CD4-positive, alpha-beta T cell treated with Interleukin-1 beta for 1 hour (primary cell): ENCODE measurements at regions not wholly inside any gene's neighbourhood (a gene's known extent, or its start where the extent isn't known, plus 50 kb on each side); places are given as distances from the start of the nearest gene placed in this dataset.

ENCODE experiments used
- DNase-seq, 2 donors: peaks; one replicate each; pipeline ENCODE4 v3.0.0-alpha.2; 2020 to 2022

DNA sequence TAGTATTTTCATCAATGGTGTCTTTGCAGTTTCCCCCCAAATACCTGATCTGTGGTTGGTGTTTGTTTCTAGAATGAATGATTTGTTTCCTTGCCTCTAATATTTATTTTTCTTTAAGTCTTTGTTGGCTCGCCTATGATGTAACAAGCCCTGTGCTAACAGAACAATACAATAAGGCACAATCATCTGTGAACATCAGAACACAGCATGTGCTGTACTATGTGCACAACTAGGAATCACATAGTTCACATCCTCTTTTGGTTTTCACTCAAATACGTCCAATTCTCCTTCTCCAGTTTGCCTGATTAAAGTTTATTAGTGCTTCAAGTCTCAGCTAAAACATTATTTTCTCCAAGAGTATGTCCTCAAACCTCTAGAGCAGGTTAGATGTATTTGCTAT, 613.1 kb downstream of the EPHA7 start:
- DNase-seq, result no peak

DNA sequence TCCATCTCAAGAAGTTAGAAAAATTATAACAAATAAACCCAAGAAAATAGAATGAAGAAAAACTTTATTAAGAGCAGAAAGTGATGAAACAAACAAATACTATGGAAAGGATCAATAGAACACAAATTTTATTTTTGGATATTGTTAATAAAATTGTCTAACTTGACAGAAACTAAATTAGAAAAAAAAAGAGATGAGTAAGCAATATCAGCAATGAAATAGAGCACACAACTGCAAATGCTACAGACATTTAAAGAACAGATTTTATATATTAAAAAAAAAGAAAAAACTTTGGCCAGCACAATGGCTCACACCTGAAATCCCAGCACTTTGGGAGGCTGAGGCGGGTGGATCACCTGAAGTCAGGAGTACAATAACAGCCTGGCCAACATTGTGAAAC, 628.0 kb downstream of the EPHA7 start:
- DNase-seq, result no peak

DNA sequence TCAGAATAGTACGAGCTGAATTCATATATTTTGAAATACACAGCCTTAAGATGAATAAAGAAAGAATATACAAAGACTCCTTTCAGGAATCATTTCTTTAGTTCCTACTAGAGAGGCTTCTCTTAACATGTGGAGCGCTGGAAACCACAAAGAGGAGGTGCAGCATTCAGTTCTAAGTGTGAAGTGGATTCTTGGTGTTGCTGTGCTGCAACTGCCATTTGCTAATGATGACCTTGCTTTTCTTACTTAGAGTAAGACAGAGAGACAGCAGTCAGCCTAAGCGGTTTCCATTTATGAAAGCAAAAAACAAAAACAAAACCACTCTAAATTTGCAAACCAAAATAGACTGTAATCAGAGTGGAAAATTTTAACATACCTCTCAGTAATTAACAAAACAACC, 629.0 kb downstream of the EPHA7 start:
- no peak for DNase-seq

DNA sequence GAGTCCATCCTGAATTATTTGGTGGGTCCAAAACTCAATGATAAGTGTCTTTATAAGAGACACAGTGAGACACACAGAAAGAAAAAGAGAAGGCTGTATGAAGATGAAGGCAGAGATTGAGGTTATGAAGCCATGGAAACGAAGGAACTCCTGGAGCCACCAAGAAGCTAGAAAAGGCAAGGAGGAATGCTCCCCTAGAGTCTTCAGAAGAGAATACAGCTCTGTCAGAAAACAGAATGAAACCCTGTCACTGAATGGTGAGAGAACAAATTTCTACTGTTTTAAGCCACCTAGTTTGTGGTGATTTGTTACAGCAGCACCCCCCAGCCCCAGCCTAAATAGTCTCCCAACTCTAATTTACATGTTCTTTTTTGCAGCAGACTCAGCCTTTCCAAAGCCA, 635.1 kb downstream of the EPHA7 start:
- DNase-seq, result no peak

DNA sequence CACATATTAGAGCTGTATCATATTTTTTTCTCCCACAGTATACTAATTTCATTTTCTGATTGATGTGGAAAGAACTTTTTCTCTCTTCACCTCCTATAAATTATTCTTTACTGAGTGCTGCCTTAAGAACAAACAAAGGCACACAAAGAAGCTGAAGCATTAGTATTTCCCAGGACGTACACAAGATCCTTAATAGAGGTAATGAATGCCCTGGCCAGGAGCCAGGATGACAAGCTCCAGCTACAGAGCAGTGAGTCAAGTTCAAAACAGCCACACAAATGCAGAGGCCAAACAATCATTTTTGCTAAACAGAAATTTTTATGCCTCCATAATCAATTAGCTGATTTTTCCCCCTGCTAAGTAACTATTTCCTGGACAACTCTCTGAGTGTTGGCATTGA, 639.6 kb downstream of the EPHA7 start:
- DNase-seq, result no peak

DNA sequence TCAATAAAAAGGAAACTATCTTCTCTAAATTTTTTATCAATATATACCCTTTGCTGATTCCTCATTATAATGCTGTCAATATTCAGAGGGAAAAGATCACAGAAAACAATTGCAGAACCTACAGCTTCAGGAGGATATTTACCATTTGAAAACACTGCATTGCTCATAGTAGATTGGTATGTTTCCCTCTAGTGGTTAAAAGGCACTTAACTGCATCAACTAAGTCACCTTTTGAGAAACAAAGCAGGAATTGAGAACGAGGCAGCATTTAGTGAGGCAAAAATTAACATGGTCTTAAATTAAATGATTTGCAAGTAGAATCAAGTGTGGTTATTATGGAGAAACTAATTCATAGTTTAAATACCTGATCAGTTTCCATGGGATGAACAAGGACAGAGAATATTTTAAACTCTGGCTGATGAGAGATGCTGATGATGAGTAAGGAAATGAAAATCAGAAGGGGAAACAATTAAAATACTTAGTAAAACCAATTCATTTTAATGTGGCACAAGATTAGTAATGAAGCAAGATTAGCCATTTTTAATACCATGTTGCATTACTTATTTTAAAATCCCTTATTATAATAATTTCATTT, 642.1 kb downstream of the EPHA7 start:
- no peak for DNase-seq

DNA sequence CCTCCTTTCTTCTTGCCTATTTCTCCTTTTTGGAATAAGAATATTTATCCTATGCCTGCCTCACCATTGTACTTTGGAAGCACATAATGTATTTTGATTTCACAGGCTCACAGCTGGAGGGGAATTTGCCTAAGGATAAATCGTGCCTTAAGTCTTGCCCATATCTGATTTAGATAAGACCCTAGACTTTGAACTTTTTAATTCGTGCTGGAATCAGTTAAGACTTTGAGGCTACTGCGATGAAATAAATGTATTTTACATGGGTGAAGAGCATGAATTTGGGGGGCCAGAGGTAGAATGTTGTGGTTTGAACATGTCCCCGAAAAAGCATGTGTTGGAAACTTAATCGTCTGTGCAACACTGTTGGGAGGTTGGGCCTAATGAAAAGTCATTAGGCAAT, 648.8 kb downstream of the EPHA7 start:
- DNase-seq, result no peak

DNA sequence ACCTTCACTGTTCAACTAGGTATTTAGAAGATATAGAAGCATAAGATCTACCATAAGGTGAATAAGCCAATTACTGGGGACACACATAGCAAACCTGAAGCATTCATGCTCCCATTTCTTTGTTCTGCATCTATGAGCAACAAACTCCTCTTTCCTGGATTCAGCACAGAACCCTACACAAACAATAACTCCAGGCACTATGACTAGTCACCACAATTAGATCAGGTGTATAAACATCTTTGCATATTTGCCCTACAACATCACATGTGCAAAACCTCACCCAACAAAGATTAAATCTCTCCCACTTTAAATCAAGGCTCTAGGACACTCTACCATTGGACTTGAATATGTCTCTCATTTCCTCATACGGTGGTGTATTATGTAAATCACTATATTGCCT, 652.3 kb downstream of the EPHA7 start:
- no peak for DNase-seq

DNA sequence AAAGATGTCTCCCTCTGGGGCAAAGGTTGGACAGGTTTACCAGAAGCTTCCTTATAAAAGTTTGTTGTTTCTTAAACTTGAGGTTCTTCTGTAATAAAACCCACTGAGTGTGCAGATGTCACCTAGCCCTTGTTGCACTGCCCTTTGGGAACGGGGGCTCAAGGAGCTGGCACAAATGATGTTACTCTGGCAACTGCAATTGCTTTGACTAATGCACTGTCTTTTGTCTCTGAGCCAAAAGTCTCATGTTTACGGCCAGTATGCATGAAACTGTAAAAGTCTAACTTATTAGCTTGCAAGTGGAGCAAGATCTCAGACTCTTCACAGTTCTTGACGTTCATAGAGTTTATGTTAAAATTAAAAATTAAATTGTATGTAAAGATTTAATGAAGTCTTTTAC, 655.7 kb downstream of the EPHA7 start:
- DNase-seq, result no peak

DNA sequence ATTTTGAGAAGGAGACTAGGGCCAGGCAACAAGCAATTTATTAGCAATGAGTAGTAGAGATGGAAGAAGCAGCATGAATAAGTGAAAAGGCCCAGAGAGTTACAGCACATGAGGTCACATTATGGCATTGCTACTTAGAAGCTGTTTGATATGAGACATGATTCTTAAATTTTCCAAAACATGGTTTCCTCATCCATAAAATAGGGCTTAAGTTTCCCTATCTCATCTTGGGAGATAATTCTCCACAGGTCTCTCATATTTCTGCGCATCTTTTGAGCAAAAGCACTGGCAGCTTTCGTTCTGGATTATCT, 656.1 kb downstream of the EPHA7 start:
- DNase-seq, result no peak

DNA sequence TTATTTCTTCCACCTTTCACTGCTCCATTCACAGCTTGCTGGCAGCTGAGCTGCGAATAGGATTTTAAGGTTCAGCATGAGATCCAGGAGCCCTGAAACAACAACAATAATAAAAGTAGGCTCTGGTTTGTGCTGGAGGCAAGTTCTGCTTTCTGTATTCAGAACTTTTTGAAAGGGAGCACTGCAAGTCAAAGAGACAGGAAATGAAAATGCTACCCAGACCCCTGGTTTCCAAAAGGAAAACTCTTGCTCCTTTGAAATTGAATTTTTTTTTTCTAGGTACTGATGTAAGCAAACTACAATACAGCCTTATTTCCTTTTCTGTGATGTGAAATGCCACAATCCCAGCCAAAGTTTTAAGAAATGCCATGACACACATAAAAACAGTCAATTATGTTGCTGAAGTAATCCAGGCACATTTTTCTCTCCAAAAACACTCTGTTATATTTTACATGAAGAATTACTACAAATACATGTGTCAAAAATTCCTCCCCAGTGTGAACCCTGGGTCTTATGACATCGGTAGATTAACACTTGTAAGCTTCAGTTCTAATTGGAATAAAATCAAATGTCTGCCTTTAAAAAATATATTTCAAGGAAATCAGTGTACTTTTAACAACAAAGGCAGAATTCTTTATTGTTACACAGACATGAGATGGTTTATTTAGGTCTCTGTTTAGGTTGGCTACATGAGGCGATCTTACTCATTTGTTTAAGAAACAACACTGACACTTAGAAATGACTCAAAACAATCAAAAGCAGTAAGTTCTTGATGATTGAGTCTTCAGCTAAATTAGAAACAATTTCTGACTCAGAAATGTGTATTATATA, 656.7 kb downstream of the EPHA7 start:
- no peak for DNase-seq

DNA sequence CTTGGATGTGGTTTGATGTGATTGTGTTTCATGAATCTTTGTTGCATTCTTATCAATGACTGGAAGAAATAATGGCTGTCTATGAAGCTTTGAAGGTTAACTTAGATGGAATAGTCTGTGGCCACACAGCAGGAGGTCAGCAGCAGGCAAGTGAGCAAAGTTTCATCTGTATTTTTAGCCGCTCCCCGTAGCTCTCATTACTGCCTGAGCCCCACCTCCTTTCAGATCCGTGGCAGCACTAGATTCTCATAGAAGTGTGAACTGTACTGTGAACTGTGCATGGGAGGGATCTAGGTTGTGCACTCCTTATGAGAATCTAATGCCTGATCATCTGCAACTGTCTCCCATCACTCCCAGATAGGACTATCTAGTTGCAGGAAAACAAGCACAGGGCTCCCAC, 660.2 kb downstream of the EPHA7 start:
- DNase-seq, result no peak

DNA sequence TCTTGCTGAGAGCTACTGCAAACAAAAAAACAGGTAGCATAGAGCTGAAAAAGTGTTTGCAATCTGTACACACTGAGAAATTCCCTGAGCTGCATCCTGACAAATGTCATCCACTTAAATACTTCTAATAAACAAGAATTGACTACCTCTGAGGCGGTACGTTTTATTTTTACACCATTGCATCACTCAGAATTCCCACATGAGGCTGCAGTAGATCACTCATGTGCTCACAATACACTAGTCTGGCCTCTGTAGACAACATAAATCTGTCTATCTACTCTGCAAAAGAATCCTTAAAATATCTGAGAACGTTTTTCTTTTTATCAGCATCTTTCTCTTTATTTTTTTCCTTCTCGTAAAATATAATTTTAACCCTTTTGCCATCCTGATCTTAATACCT, 661.4 kb downstream of the EPHA7 start:
- DNase-seq, result no peak

DNA sequence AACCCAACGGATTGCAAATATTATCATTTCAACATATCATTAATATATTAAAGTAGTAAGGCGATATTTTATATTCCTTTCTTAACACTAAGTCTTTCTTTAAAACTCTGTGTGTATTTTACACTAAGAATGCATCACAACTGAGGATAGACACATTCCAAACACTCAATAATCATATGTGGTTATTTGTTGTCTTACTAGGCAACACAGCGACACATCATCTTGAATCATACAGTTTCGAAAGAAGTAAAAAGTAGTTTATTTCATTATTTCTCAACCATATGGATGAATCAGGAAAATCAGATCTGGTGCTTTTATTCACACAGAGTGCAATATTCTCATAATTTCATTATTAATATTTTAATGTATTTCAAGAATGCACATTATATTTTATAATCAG, 662.4 kb downstream of the EPHA7 start:
- no peak for DNase-seq

DNA sequence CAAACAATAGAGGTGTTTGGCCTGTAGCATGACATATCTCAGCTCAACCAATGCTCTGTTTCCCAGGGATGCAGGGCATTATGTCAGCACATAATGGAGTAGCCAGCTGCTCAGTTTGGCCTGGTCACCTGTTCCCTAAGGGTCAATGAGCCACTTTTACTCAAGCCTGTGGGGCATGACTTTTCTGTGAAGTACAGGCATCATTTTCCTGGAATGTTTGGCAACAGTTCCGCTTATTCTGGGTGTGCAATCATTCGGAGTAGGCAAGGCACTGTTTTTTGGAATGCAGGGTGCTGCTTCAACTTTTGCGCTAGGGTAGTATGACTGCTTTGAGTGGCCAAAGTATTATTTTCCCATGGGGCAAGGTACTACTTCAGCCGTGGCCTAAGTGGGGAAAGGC, 665.4 kb downstream of the EPHA7 start:
- no peak for DNase-seq

DNA sequence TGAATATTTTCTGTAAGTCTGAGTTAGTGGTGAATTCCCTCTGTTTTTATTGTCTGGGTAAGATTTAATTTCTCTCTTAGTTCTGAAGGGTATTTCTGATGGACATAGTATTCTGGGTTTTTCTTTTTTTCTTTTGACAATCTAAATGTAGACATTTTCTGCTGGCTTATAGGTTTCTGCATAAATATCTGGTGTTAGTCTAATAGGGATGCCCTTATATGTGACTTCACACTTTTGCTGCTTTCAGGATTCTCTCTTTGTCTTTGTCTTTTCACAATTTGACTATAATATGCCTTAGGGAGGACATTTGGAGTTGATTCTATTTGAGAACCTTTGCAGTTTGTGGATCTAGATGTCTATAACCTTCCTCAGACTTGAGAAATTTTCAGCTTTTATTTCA, 667.2 kb downstream of the EPHA7 start:
- DNase-seq, result no peak

DNA sequence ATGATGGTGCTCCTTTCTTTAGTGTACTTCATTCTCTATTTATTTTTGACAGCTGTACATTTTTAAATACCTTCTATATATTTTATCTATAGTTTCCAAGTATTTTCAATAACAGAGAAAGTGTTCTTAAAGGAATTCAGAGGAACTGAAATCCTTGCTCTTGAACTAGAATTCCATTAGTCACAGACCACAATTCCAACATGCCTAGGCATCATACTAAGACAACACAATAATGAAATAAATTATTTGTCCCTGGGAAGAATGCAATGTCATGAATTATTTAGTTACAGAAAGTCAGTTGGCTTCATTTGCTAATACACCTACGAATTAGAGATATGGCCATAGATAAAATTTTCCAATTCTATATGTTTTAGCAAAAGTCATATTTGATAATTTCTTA, 671.2 kb downstream of the EPHA7 start:
- no peak for DNase-seq

DNA sequence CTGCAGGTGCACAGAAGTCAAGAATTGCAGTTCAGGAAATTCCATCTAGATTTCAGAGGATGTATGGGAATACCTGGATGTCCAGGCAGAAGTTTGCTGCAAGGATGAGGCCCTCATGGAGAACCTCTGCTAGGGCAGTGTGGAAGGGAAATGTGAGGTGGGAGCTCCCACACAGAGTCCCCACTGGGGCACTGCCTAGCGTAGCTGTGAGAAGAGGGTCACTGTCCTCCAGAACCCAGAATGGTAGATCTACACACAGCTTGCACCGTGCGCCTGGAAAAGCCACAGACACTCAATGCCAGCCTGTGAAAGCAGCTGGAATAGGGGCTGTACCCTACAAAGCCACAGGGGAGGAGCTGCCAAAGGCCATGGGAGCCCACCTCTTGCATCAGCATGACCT, 681.4 kb downstream of the EPHA7 start:
- no peak for DNase-seq

DNA sequence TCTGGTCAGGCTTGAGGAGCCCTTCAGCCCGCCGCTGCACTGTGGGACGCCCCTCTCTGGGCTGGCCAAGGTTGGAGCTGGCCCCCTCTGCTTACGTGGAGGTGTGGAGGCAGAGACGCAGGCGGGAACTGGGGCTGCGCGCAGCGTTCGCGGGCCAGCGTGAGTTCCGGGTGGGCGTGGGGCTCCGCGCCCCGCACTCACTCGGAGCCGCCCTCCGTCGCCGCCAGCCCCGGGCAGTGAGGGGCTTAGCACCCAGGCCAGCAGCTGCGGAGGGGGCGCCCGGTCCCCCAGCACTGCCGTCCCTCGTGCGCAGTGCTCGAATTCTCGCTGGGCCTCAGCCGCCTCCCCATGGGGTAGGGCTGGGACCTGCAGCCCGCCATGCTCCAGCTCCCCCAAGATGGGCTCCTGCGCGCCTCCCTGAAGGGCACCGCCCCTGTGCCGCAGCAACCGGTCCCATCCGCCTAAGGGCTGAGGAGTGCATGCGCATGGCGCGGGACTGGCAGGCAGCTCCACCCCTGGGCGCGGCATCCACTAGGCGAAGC, 695.9 kb downstream of the EPHA7 start:
- no peak for DNase-seq

DNA sequence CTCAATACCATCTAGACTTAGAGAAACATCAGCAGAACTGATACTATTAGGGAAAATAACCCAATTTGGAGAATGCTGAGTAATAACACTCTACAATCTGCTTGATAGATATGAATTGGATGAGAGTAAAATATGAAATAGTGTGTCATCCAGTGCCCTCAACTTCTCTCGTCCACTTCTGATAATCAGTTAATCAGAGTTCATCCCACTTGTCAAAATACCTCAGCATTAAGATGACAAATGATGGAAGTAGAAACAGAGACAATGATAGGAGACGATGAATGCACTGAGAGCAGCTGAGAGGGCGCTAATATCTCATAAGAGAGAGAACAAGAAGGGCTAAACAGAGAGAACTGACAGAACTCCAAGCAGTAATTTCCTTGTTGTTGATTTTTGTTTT, 699.6 kb downstream of the EPHA7 start:
- no peak for DNase-seq

DNA sequence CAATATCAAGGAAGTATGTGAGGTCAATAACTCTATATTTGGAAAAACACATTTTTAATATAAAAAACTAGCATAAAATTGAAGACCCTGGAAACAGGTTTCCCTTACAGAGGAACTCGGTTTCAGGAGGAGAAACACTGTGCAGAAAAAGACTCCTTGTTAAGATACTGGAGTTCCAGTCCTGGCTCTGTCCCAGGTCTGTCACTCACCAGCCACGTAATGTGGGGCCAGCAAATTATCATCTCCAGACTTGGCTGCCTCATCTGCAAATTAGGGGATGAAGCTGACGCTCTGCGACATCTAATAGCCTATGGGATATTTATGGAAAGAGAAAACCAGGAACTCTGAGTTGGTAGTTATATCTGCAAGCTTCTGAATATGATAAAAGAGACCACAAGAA, 702.7 kb downstream of the EPHA7 start:
- DNase-seq, result no peak

DNA sequence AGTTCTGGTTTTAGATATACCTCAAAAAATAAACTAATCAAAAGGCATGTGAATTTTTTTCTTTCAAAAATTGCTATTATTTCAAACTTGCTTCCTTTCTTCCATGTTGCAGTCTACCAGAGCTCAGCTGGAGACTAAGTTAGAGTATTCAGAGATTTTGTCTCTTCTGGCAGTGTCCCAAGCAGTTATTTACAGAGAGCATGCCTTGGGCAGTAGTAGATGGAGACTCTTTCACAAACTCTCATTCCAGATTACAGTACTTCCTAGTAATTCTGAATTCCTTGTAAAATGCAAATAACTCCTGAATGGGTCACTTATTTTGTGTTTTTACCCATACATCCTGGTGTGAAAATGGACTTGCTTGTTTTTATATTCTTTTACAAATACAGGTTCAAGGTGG, 703.4 kb downstream of the EPHA7 start:
- DNase-seq, result no peak

DNA sequence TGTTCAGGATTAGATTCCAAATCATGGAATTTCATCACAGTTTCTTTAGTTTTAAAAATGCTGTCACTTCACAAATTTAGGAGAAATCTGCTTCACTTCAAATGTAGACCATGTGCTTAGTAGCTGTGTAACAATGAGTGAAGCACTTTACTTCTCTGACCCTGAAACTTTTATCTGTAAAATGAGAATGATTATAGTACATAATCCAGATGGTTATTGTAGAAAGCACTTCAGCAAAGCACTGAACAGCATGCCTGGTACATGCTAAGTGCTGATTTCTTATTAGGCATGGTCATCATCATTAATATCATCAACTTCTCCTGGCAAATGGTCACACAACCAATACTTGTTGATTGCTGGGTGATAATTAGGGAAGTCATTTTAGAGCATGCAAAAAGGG, 705.0 kb downstream of the EPHA7 start:
- DNase-seq, result no peak

DNA sequence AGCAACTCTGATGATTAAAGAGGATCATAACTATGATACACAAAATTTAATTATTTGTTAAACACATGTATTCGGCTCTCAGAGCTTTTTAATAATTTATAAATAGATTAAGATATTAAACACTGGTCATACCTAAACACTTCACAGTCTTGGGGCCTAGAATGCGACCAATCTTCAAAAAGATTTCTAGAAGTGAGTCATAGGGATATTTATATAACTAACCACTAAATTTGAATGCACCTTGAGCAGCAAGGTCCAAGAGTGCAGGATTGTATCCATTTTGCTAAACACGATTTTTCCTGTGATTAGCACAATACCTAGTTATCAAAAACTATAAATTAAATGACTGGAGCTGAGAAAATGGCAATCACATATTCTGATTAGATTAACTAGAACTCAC, 709.3 kb downstream of the EPHA7 start:
- DNase-seq, result no peak

DNA sequence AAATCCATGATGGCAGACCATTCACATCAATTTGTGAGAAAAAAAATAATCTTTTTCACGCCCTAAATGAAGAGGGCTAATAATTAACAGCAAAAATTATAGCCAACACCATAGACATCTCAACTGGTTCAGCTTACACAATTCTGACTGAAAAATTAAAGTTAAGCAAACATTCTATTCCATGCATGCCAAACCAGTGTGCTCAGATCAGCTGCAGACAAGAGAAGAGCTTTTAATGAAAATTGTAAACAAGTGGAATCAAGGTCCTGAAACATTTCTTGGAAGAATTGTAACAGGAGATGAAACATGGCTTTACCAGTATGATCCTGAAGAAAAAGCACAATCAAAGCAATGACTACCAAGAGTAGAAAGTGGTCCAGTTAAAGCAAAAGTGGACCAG, 710.4 kb downstream of the EPHA7 start:
- no peak for DNase-seq
